Psoas muscle (tissue), 7 donors: ENCODE measurements at regions not wholly inside any gene's neighbourhood (a gene's known extent, or its start where the extent isn't known, plus 50 kb on each side); places are given as distances from the start of the nearest gene placed in this dataset.

Source experiments
- ATAC-seq, 4 donors: fragments of 200-7000 bp; cut with Tn5 transposase; one replicate each; pipeline ENCODE4 v1.9.1; 2020; ENCODE audit warnings: moderate library complexity in 3 of 4, mild to moderate bottlenecking in 2 of 4
- DNase-seq, 2 donors: peaks; one replicate each; pipeline ENCODE4 v3.0.0-alpha.2; 2020
- H3K27ac ChIP-seq: fragments of 200-600 bp; one replicate; pipeline ENCODE4 v1.8.0; 2022
- H3K27me3 ChIP-seq, 3 donors: fragments of 200-600 bp in 1 of 3; one replicate each; pipeline versions ENCODE4 v1.6.1 to v1.8.0; 2013 to 2022; ENCODE audit warnings: low read length in 2 of 3, mild to moderate bottlenecking in 2 of 3, moderate library complexity in 1 of 3; ENCODE audit not compliant: insufficient read depth in 3 of 3
- H3K36me3 ChIP-seq, 2 donors: fragments of 200-600 bp in 1 of 2; one replicate each; pipeline versions ENCODE4 v1.6.1 to v1.8.0; 2013 to 2022; ENCODE audit warnings: low read depth in 1 of 2, mild to moderate bottlenecking in 1 of 2, moderate library complexity in 1 of 2; ENCODE audit not compliant: insufficient read depth in 1 of 2
- H3K4me1 ChIP-seq: fragments of 200-600 bp; one replicate; pipeline ENCODE4 v1.8.0; 2022
- H3K4me3 ChIP-seq: fragments of 200-600 bp; one replicate; pipeline ENCODE4 v1.8.0; 2022; ENCODE audit warnings: mild to moderate bottlenecking
- H3K9me3 ChIP-seq: fragments of 200-600 bp; one replicate; pipeline ENCODE4 v1.8.0; 2022
- WGBS, 3 donors: extraction: QIAGEN DNeasy Blood & Tissue Kit; methylation state at CpG; one replicate each; pipeline versions ENCODE4 v1.1.6 to v1.1.7; 2013; 5-methylcytosine and 5-hydroxymethylcytosine counted together
- intact Hi-C, 2 donors: fragments of 100-400 bp; cut with DNase I; formaldehyde crosslinking; loops; one replicate each; pipeline versions ENCODE4 v1.11.0 to v1.14.2; 2022
- TF ChIP-seq, protein P1 (sequence below): fragments of 200-600 bp; IDR thresholded peaks from one replicate; pipeline ENCODE4 v1.8.0; 2022; ENCODE audit warnings: antibody characterized with exemption
- donor health status: healthy with polysubstance abuse.
- donor health status: DM: no; HTN: no; CAD: no; lungs with moderate emphysema.
- donor health status: Bipolar disorder and iron deficiency.
- donor health status: healthy.
- donor health status: DM: yes; HTN: yes; CAD: no.
- donor health status: DM: no; HTN: no; CAD: no.
- donor health status: DM: yes; HTN: yes; CAD: no.

DNA sequence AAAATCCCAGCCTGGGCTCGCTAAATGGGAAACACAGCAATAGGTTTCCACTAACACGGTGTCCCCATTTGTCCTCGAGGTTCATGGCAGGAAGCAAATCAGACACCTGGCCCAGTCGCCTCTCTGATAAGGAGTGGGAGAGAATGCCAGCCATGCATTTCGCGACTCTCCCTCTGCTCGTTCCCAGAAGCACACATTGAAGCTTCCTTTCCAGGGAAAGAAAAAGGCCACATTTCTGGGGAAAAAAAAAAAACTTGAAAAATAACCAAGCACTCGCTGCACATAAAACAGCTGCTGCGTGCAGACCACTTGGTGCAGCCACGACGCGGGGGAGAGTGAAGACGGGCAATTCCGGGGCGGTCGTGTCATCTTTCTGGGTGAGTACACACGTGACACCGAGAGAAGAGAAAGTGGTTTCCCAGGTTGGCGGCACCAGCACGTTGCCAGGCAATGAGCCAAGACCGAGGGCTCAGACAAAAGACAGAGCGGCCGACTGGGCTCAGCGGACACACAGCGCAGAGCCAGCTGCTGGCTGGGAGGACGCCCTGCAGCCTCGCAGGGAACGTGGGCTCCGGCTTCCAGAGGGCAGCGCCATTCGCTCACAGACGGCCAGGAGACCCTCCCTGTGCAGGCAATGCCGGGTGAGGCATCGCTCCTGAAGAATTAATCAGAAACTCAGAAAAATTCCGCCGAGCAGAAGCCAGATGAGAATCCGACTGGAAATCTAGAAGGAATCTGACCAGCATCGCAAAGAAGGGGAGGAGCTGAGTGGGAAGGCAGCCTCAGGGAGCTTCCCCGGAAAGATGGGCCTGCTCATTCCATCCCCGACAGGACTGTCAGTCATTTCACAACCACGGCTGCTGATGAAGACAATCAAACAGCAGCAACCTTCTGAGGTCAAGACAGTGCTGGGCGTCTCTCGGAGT, 83.2 kb upstream of the IRS2 start:
- Histone ChIP-seq H3K36me3 (no peaks in the 10 kb centered on the region), H3K4me1 (peaks cover 5% of the 10 kb centered on the region), H3K27ac (no peak overlapping the region), H3K4me3 (peak overlapping the region; percentile 56), H3K9me3 (no peaks in the 10 kb centered on the region), H3K27me3 (no peaks in the 10 kb centered on the region)
- ATAC-seq (peak; percentile 72 to 86 (median 82)), DNase-seq (peak; percentile 79 to 80)
- TF ChIP-seq, protein P1, sequence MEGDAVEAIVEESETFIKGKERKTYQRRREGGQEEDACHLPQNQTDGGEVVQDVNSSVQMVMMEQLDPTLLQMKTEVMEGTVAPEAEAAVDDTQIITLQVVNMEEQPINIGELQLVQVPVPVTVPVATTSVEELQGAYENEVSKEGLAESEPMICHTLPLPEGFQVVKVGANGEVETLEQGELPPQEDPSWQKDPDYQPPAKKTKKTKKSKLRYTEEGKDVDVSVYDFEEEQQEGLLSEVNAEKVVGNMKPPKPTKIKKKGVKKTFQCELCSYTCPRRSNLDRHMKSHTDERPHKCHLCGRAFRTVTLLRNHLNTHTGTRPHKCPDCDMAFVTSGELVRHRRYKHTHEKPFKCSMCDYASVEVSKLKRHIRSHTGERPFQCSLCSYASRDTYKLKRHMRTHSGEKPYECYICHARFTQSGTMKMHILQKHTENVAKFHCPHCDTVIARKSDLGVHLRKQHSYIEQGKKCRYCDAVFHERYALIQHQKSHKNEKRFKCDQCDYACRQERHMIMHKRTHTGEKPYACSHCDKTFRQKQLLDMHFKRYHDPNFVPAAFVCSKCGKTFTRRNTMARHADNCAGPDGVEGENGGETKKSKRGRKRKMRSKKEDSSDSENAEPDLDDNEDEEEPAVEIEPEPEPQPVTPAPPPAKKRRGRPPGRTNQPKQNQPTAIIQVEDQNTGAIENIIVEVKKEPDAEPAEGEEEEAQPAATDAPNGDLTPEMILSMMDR, result no peak
- WGBS, 3 donors, result 23 to 44% (median 40%) methylated on average over 43 of the region's 43 CpGs
- intact Hi-C loops, result loop anchor here (5.0 to 10.0 kb wide), 2 partner anchors 65 to 712 kb away; no protein-coding TSS in a partner anchor

DNA sequence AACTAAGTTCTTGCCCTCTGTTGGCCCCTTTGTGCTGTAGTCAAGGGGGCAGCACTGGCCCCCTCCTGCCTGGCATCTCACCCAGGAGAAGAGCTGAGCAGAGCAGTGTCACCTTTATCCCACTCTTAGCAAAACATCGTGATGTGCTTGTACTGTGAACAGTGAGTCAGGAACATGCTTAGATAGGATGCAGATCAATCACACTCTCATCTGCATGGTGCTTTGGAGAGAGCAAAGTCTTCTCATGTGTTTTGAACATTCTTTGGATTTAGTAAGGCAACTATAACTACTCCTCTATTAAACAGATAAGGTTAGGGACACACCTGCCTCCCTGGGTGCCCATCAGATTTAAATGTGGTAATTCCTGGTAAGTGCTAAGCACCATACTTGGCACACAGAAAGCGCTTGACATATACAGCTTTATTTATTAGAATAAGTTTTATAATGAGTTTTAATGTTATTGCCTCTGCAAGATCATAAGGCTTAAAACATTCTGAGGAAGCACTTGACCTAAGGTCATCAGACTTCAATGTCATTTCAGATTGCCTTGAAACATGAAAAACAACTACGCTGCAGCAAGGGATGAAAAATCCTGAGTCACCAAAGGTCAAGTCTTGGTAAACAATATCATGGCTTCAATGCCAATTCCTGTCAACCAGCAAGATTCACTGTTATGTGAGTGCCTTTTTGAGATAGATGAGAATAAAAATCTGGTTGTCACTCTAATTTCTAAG, 82.4 kb upstream of the IRS2 start:
- Histone ChIP-seq H3K27me3 (no peaks in the 10 kb centered on the region), H3K27ac (no peak overlapping the region), H3K36me3 (no peaks in the 10 kb centered on the region), H3K4me1 (peaks cover 5% of the 10 kb centered on the region), H3K9me3 (no peaks in the 10 kb centered on the region), H3K4me3 (no peak overlapping the region)
- ATAC-seq, result peak in 2 of 4 donors; percentile 10 to 32
- TF ChIP-seq, protein P1, result no peak
- intact Hi-C loops, result loop anchor here (5.0 to 10.0 kb wide), 2 partner anchors 64 to 711 kb away; no protein-coding TSS in a partner anchor
- no peak for DNase-seq
- 65 to 75% (median 70%) methylated on average over 3 of the region's 3 CpGs for WGBS, 3 donors

DNA sequence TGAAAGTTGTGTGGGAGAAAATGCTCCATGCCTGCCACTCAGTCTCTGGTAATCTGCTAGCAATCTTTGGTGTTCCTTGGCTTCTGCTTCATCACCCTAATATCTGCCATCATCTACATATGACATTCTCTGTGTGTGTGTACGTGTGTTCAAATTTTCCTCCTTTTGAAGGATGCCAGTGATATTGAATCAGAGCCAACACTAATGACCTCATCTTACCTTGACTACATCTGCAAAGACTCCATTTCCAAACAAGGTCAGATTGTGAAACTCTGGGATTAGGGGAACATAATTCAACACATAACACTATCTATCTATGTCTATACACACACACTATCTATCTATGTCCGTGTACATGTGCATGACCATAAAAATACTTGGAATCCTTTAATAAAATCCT, 81.4 kb upstream of the IRS2 start:
- H3K27ac ChIP-seq, result no peak overlapping the region
- peaks cover 5% of the 10 kb centered on the region for H3K4me1 ChIP-seq
- ATAC-seq (no peak), DNase-seq (no peak)
- TF ChIP-seq, protein P1, result no peak
- H3K36me3 ChIP-seq, result no peaks in the 10 kb centered on the region
- WGBS, 3 donors, result 46 to 59% (median 56%) methylated on average over 2 of the region's 2 CpGs
- intact Hi-C loops, result loop anchor here (5.0 to 10.0 kb wide), 2 partner anchors 63 to 710 kb away; no protein-coding TSS in a partner anchor
- no peak overlapping the region for H3K4me3 ChIP-seq
- H3K27me3 ChIP-seq, result no peaks in the 10 kb centered on the region
- no peaks in the 10 kb centered on the region for H3K9me3 ChIP-seq

DNA sequence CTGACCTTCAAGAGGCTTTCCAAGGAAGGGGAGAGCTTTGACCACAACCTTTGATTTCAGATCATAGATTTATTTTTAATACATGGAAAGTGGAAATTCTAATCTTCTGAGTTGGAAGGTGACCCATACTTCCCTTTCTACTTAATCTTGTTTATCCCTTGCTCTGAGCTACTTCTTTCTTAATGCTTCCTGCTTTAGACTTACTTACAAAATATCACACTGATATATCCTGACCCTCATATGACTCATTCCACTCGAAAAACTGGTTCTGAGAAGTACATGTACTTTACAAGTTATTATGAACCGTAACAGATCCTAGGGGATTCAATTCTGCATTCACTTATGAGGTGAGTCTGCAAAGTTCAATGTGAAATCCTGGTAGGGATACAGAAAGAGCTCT, 76.2 kb upstream of the IRS2 start:
- Histone ChIP-seq H3K4me3 (no peak overlapping the region), H3K27me3 (no peaks in the 10 kb centered on the region), H3K9me3 (no peaks in the 10 kb centered on the region), H3K27ac (no peak overlapping the region), H3K36me3 (no peaks in the 10 kb centered on the region), H3K4me1 (peaks cover 5% of the 10 kb centered on the region)
- no peak for ATAC-seq
- DNase-seq, result no peak
- 57 to 71% (median 70%) methylated on average over 2 of the region's 2 CpGs for WGBS, 3 donors
- intact Hi-C loops, result loop anchor here in 1 of 2 donors (10.0 kb wide), 1 partner anchor 58 kb away; no protein-coding TSS in a partner anchor
- TF ChIP-seq, protein P1, result no peak
